ENCODE measurements at regions not wholly inside any gene's neighbourhood (a gene's known extent, or its start where the extent isn't known, plus 50 kb on each side); places are given as distances from the start of the nearest gene placed in this dataset.

DNA sequence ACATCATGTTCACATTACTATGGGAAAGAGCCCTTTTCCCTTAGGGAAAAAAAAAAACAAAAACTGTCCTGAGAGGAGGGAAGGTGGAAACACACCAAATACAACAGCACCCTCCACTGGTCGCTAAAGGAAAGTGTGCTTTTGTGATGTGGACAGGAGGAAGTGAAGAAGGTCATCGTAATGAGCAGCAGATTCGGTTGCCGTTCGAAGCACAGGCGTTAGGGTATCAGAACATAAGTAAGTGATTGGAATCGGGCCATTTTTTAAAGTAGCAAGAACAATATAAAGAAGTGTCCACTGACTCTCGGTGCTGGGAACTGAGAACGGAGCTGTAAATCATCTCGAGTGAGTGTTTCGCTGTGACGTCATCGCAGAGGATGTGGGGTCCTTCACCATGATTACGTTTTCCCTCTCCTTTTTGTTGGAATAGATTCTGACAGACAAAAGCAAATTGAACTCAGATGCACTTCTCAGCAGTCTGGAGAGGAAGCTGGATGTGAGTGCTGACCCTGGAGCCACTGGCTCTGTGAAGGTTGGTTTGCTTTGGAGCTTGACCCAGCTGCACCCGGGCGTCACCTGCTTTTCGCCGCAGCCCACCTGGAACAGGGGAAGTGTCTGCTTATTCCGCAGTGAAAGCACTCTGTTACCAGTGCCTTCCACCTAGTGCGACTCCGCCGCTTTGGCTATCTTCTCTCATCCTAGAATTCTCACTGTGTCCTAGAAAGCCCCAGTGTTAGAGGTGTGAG lies 203.6 kb upstream of the GMDS start:
- CTCF ChIA-PET: interaction anchor here (0.6 to 3.6 kb wide), 18 partner anchors 10 to 853 kb away, joined by 3 to 29 read pairs (median 4); no protein-coding TSS in a partner anchor
- H3K4me3 Mint-ChIP-seq: peak overlapping the region; percentile 44
- H3K27ac Mint-ChIP-seq: peak overlapping the region; percentile 5
- H3K9me3 Mint-ChIP-seq (ENCODE audit: low read depth): no peaks in the 10 kb centered on the region
- DNase-seq (peak; percentile 57), ATAC-seq (no peak)
- peaks cover 6% of the 10 kb centered on the region for H3K4me1 Mint-ChIP-seq
- H3K27me3 Mint-ChIP-seq: peaks cover 15% of the 10 kb centered on the region
- no peaks in the 10 kb centered on the region for H3K36me3 Mint-ChIP-seq

- Mint-ChIP-seq H3K4me3 (no peak overlapping the region), H3K4me1 (peaks cover 6% of the 10 kb centered on the region), H3K36me3 (no peaks in the 10 kb centered on the region), H3K27ac (no peak overlapping the region), H3K9me3 (ENCODE audit: low read depth) (no peaks in the 10 kb centered on the region), H3K27me3 (peaks cover 13% of the 10 kb centered on the region)
- DNase-seq (no peak), ATAC-seq (no peak)
- CTCF ChIA-PET: interaction anchor here (0.6 to 3.6 kb wide), 13 partner anchors 9 to 852 kb away, joined by 3 to 29 read pairs (median 4); no protein-coding TSS in a partner anchor
These were observed 202.5 kb upstream of the GMDS start for GRCh38 chr6:2447931-2448330.

- ATAC-seq: no peak
- Mint-ChIP-seq H3K36me3 (no peaks in the 10 kb centered on the region), H3K4me1 (peaks cover 6% of the 10 kb centered on the region), H3K27me3 (peaks cover 13% of the 10 kb centered on the region), H3K4me3 (no peak overlapping the region), H3K9me3 (ENCODE audit: low read depth) (no peaks in the 10 kb centered on the region), H3K27ac (no peak overlapping the region)
- DNase-seq: no peak
- CTCF ChIA-PET: interaction anchor here (1.0 to 3.6 kb wide), 3 partner anchors 68 to 343 kb away, joined by 4 to 29 read pairs (median 4); no protein-coding TSS in a partner anchor
These were observed 202.0 kb upstream of the GMDS start for GRCh38 chr6:2447318-2447920.

DNA sequence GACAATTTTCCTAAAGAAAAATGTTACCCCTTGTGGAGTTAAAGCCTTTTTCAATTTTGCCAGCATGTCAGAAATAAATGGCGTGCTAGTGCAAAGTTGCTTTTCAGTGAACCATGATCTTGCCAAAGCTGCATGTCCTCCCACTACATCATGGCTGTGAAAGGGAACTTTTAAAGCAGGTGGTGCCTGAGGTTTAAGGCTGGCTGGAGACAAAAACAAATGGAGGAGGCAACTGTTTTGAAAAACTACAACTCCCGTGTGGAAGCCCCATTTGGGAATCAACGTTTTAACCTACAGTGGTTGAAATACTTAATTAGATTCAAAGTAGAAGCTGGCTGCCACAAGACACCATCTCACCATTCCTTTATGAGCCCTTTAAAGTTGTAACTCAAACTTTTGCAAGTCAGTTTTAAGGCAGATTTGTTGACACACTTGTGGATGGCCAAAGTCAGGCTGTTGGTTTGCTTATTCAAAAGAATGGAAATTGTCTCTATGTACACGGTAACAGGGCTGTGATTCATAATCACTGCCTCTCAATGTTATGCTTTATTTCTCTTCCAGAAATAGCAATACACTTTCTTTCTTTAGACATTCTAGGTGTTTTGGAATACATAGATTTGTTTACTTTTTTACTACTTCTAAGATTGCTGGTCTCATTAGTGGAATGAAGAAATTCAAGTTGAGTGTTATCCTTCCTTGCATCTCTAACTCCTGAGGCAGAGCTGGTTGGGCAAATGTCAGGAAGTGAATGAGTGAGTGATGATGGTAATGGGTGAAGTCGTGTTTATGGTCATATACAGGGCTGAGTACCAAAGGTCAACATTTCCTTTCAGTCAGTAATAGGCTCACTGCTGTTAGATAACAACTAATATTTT lies 196.4 kb upstream of the GMDS start:
- Mint-ChIP-seq H3K36me3 (no peaks in the 10 kb centered on the region), H3K4me1 (no peaks in the 10 kb centered on the region), H3K9me3 (ENCODE audit: low read depth) (no peaks in the 10 kb centered on the region), H3K27me3 (peaks cover 19% of the 10 kb centered on the region), H3K4me3 (no peak overlapping the region), H3K27ac (no peak overlapping the region)
- CTCF ChIA-PET: interaction anchor here (1.0 kb wide), 1 partner anchor 846 kb away, joined by 3 read pairs; no protein-coding TSS in a partner anchor
- DNase-seq (no peak), ATAC-seq (no peak)

- Mint-ChIP-seq H3K4me3 (no peak overlapping the region), H3K36me3 (no peaks in the 10 kb centered on the region), H3K9me3 (ENCODE audit: low read depth) (no peaks in the 10 kb centered on the region), H3K27ac (no peak overlapping the region), H3K27me3 (peaks cover 19% of the 10 kb centered on the region), H3K4me1 (no peaks in the 10 kb centered on the region)
- CTCF ChIA-PET: interaction anchor here (0.9 to 1.0 kb wide), 2 partner anchors 194 to 844 kb away, joined by 3 read pairs; no protein-coding TSS in a partner anchor
- no peak for ATAC-seq
- no peak for DNase-seq
These were observed 195.1 kb upstream of the GMDS start for GRCh38 chr6:2440516-2440915.

DNA sequence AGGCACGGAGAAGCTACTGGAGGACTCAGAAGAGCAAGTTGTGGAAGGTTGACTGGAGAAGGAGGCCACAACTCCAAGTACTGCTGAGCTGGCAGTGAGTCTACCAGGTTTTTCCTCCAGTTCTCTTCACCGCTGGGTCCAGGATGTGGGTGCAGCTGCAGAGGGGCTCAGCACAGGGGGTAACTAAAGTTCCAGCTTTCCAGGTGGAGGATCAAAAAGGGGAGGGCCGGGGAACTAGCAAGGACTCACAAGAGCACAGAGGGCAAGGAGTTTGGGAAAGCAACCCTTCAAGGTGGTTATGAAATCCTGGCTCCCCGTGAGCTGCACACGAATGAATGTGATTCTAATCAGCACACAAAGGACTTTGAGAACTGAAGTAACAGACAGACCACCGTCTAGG lies 194.2 kb upstream of the GMDS start:
- DNase-seq (no peak), ATAC-seq (no peak)
- no peaks in the 10 kb centered on the region for H3K4me1 Mint-ChIP-seq
- no peak overlapping the region for H3K27ac Mint-ChIP-seq
- CTCF ChIA-PET: interaction anchor here (2.2 kb wide), 1 partner anchor 9 kb away, joined by 10 read pairs; no protein-coding TSS in a partner anchor
- H3K36me3 Mint-ChIP-seq: no peaks in the 10 kb centered on the region
- H3K9me3 Mint-ChIP-seq (ENCODE audit: low read depth): no peaks in the 10 kb centered on the region
- no peak overlapping the region for H3K4me3 Mint-ChIP-seq
- H3K27me3 Mint-ChIP-seq: peaks cover 19% of the 10 kb centered on the region

GRCh38 chr6:2439082-2439481 lies 193.7 kb upstream of the GMDS start:
- Mint-ChIP-seq H3K4me1 (no peaks in the 10 kb centered on the region), H3K4me3 (no peak overlapping the region), H3K36me3 (no peaks in the 10 kb centered on the region), H3K27me3 (peaks cover 19% of the 10 kb centered on the region), H3K9me3 (ENCODE audit: low read depth) (no peaks in the 10 kb centered on the region), H3K27ac (no peak overlapping the region)
- no peak for DNase-seq
- CTCF ChIA-PET: interaction anchor here (2.2 kb wide), 1 partner anchor 10 kb away, joined by 10 read pairs; no protein-coding TSS in a partner anchor
- ATAC-seq: no peak

GRCh38 chr6:2436410-2437154 lies 191.2 kb upstream of the GMDS start:
- Mint-ChIP-seq H3K27ac (no peak overlapping the region), H3K36me3 (no peaks in the 10 kb centered on the region), H3K9me3 (ENCODE audit: low read depth) (no peaks in the 10 kb centered on the region), H3K4me3 (no peak overlapping the region), H3K4me1 (no peaks in the 10 kb centered on the region), H3K27me3 (peaks cover 16% of the 10 kb centered on the region)
- DNase-seq (no peak), ATAC-seq (no peak)
- CTCF ChIA-PET: interaction anchor here (0.7 kb wide), 1 partner anchor 12 kb away, joined by 3 read pairs; no protein-coding TSS in a partner anchor

GRCh38 chr6:2435323-2435722 lies 189.9 kb upstream of the GMDS start:
- H3K4me1 Mint-ChIP-seq: no peaks in the 10 kb centered on the region
- H3K9me3 Mint-ChIP-seq (ENCODE audit: low read depth): no peaks in the 10 kb centered on the region
- no peak overlapping the region for H3K4me3 Mint-ChIP-seq
- CTCF ChIA-PET: interaction anchor here (1.2 kb wide), 1 partner anchor 13 kb away, joined by 4 read pairs; no protein-coding TSS in a partner anchor
- H3K27ac Mint-ChIP-seq: no peak overlapping the region
- peaks cover 10% of the 10 kb centered on the region for H3K27me3 Mint-ChIP-seq
- no peaks in the 10 kb centered on the region for H3K36me3 Mint-ChIP-seq
- DNase-seq (no peak), ATAC-seq (no peak)

GRCh38 chr6:2434912-2435311 lies 189.5 kb upstream of the GMDS start:
- H3K27ac Mint-ChIP-seq: no peak overlapping the region
- H3K4me1 Mint-ChIP-seq: no peaks in the 10 kb centered on the region
- ATAC-seq (no peak), DNase-seq (no peak)
- peaks cover 10% of the 10 kb centered on the region for H3K27me3 Mint-ChIP-seq
- H3K36me3 Mint-ChIP-seq: no peaks in the 10 kb centered on the region
- no peak overlapping the region for H3K4me3 Mint-ChIP-seq
- no peaks in the 10 kb centered on the region for H3K9me3 Mint-ChIP-seq (ENCODE audit: low read depth)
- CTCF ChIA-PET: interaction anchor here (1.2 kb wide), 1 partner anchor 14 kb away, joined by 4 read pairs; no protein-coding TSS in a partner anchor

DNA sequence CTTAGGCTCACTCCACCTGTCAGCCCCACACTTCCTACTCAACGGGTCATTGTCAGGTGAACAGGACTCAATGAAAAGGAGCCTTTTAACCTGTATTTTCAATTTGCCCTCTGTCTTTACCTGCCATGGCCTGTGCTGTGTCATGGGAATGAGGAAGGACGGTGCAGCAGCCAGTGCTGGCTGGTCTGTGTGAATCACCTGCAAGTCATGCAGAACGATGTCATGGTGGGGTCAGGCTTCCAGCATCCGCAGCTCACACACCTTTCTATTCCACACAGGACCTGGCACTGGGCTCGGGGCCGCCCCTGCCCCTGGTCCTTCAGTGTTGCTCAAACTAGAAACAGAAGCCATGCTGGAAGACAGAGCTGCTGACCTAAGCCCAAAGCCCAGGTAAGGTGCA lies 188.7 kb upstream of the GMDS start:
- Mint-ChIP-seq H3K9me3 (ENCODE audit: low read depth) (no peaks in the 10 kb centered on the region), H3K36me3 (no peaks in the 10 kb centered on the region), H3K27ac (no peak overlapping the region), H3K4me3 (no peak overlapping the region), H3K27me3 (peaks cover 7% of the 10 kb centered on the region), H3K4me1 (no peaks in the 10 kb centered on the region)
- CTCF ChIA-PET: interaction anchor here (1.2 kb wide), 1 partner anchor 15 kb away, joined by 4 read pairs; no protein-coding TSS in a partner anchor
- ATAC-seq (no peak), DNase-seq (no peak)

GRCh38 chr6:2433711-2434110 lies 188.3 kb upstream of the GMDS start:
- CTCF ChIA-PET: no interaction called here
- DNase-seq (no peak), ATAC-seq (no peak)
- Mint-ChIP-seq H3K4me3 (no peak overlapping the region), H3K4me1 (no peaks in the 10 kb centered on the region), H3K27ac (no peak overlapping the region), H3K9me3 (ENCODE audit: low read depth) (no peaks in the 10 kb centered on the region), H3K27me3 (peaks cover 6% of the 10 kb centered on the region), H3K36me3 (no peaks in the 10 kb centered on the region)

Data from activated CD8-positive, alpha-beta memory T cell treated with anti-CD3 and anti-CD28 coated beads, Interleukin-2, amount 10 ng/mL, durations not matched to agents 7 days and 5 days (primary cell).